HFFc6 (cell line): ENCODE measurements at regions not wholly inside any gene's neighbourhood (a gene's known extent, or its start where the extent isn't known, plus 50 kb on each side); places are given as distances from the start of the nearest gene placed in this dataset.

ENCODE experiments used
- DNase-seq: peaks from one replicate; pipeline ENCODE4 v3.0.0-alpha.2; 2018
- H3K27ac Mint-ChIP-seq: 2 replicates; pipeline ENCODE4 v1.8.0; 2020; ENCODE audit warnings: mild to moderate bottlenecking, mixed read lengths
- H3K27me3 Mint-ChIP-seq: 2 replicates; pipeline ENCODE4 v1.8.0; 2021; ENCODE audit warnings: mild to moderate bottlenecking, moderate library complexity, mixed read lengths; ENCODE audit not compliant: insufficient read depth
- H3K36me3 Mint-ChIP-seq: 2 replicates; pipeline ENCODE4 v1.8.0; 2021; ENCODE audit warnings: low read depth, mixed read lengths
- H3K4me1 Mint-ChIP-seq: 2 replicates; pipeline ENCODE4 v1.8.0; 2020; ENCODE audit warnings: low read depth, mixed read lengths
- H3K4me3 Mint-ChIP-seq: 2 replicates; pipeline ENCODE4 v1.8.0; 2020; ENCODE audit warnings: mild to moderate bottlenecking, moderate library complexity, mixed read lengths
- H3K9me3 Mint-ChIP-seq: 2 replicates; pipeline ENCODE4 v1.8.0; 2020; ENCODE audit warnings: mild to moderate bottlenecking, mixed read lengths
- CTCF ChIP-seq: fragments of 200-600 bp; sonication (generic); IDR thresholded peaks from 2 replicates; pipeline ENCODE4 v1.5.0; 2021; ENCODE audit warnings: antibody characterized with exemption, mild to moderate bottlenecking

- Mint-ChIP-seq H3K4me1 (no peaks in the 10 kb centered on the region), H3K4me3 (no peak overlapping the region), H3K9me3 (no peaks in the 10 kb centered on the region), H3K27ac (no peak overlapping the region), H3K36me3 (no peaks in the 10 kb centered on the region), H3K27me3 (no peaks in the 10 kb centered on the region)
- DNase-seq, result no peak
- no peak for TF ChIP-seq CTCF
Measured at GRCh38 chr6:122129313-122130025, 270.0 kb upstream of the HSF2 start.

GRCh38 chr6:122130026-122130348, 269.5 kb upstream of the HSF2 start:
- no peak for DNase-seq
- Mint-ChIP-seq H3K36me3 (no peaks in the 10 kb centered on the region), H3K27ac (no peak overlapping the region), H3K4me3 (no peak overlapping the region), H3K27me3 (no peaks in the 10 kb centered on the region), H3K4me1 (no peaks in the 10 kb centered on the region), H3K9me3 (no peaks in the 10 kb centered on the region)
- no peak for TF ChIP-seq CTCF

DNA sequence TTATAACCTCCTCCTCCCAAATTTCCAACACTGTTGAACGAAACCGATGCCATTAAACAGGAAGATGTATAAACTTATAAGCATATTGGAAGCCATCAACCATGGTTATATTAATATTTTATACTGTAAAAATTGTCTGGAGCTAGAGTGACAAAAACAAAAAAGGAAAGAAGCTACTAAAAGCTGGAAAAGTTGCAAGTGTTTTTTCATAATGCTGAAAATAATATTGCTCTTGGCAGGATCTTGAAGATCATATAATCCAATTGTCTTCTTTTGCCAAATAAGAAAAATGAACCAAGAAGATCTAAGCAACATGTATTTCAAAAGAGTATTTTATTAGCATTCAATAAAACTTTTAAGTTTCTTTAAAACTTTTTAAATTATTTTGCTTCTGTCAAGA, 268.9 kb upstream of the HSF2 start:
- Mint-ChIP-seq H3K27me3 (no peaks in the 10 kb centered on the region), H3K27ac (no peak overlapping the region)

GRCh38 chr6:122136386-122136785, 263.1 kb upstream of the HSF2 start:
- Mint-ChIP-seq H3K27me3 (no peaks in the 10 kb centered on the region; the same call in 1 of the 2 replicates), H3K36me3 (no peaks in the 10 kb centered on the region), H3K27ac (no peak overlapping the region), H3K4me3 (no peak overlapping the region), H3K4me1 (no peaks in the 10 kb centered on the region), H3K9me3 (no peaks in the 10 kb centered on the region)
- TF ChIP-seq CTCF, result no peak
- no peak for DNase-seq

More for the DNA sequence above, 268.9 kb upstream of the HSF2 start:
- no peak for TF ChIP-seq CTCF
- Mint-ChIP-seq H3K9me3 (no peaks in the 10 kb centered on the region), H3K4me3 (no peak overlapping the region), H3K4me1 (no peaks in the 10 kb centered on the region), H3K36me3 (no peaks in the 10 kb centered on the region)
- no peak for DNase-seq

DNA sequence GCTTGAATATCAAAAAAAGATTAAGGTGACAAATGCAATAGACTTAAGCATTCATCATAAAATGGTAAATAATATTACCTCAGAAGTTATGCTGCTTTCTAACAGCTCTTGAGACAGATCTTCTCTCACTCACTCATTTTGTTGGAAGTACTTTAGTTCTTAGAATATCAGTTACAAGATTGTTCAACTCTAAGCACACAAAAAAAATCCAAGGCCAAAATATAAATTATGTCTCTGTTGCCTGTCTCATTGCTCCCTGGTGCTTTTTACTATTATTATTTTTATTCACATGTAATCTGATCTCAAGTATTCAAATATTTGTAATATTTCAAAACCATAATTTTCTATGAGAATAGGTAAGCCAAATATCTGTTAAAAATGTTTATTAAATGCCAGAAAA, 259.4 kb upstream of the HSF2 start:
- Mint-ChIP-seq H3K27me3 (no peaks in the 10 kb centered on the region; the same call in 1 of the 2 replicates), H3K36me3 (no peaks in the 10 kb centered on the region), H3K4me1 (no peaks in the 10 kb centered on the region), H3K4me3 (no peak overlapping the region), H3K9me3 (no peaks in the 10 kb centered on the region), H3K27ac (no peak overlapping the region)
- no peak for DNase-seq
- no peak for TF ChIP-seq CTCF

- Mint-ChIP-seq H3K36me3 (no peaks in the 10 kb centered on the region), H3K9me3 (no peaks in the 10 kb centered on the region), H3K4me3 (no peak overlapping the region), H3K27me3 (no peaks in the 10 kb centered on the region; the same call in 1 of the 2 replicates), H3K4me1 (no peaks in the 10 kb centered on the region), H3K27ac (no peak overlapping the region)
- no peak for TF ChIP-seq CTCF
- no peak for DNase-seq
Measured at GRCh38 chr6:122141246-122141645, 258.2 kb upstream of the HSF2 start.
